Renal cortical epithelial cell (primary cell): ENCODE measurements at regions not wholly inside any gene's neighbourhood (a gene's known extent, or its start where the extent isn't known, plus 50 kb on each side); places are given as distances from the start of the nearest gene placed in this dataset.

ENCODE experiments used
- DNase-seq: peaks from one replicate; pipeline ENCODE4 v3.0.0-alpha.2; 2011; ENCODE audit warnings: low read depth

DNA sequence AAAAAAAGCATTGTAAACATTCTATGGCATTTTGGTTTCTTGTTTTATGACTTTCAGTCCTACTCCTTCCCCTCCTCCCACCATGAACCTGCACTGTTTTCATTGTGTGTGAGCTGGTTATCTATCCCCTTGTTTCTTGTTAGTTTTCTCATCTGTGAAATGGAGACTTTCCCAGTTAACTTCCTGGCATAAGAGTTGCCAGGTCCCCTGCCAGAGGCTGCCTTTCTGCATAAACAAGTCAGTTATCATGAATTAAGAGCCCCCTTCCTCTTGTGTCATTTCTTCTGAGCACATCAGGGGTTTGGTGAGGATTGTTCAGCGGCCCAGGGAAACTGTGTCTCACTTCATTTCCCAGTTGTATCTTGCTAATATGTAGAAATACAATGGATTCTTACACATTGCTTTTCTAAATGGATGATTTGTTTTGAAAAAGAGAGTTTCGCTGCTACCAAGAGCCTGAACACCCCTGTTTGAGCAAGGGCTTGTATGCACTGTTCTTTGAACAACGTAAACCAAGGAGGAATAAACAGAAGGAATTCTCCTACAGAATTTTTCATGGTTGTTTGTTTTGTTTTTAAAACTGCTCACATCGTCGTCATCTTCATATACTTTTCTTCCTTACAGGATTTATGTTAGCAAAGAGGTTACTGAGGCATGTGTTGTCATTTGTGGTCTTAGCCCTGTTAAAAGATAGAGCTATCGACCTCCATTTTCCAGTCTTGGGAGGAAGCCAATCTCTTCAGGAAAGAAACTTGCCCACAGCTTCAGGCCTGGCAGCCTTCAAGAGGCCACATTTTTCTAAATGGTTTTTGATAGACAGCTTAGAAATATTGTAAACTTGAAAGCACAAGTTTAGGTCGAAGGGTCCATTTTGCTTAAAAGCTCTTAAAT, 144.6 kb upstream of the IL12A start:
- no peak for DNase-seq

DNA sequence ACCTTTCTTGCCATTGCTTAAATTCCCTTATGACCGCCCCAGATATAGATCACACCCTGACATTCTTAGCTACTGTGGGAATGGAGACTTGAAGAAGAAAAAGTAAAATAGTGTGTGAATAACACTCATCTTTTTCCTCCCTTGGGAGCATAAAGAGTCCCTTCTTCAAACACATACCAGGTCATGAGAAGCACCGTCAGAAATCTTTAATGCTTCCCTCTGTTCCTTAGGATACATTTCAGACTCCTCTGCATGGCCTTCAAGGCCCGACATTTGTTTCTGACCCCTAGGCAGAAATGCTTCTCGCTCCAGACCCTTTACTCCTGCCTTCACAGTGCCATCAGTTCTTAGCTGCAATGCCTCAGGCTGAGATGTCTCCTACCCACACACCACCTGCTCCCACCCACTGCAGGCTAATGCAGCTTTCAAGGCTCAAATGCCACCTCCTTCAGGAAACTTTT, 143.8 kb upstream of the IL12A start:
- no peak for DNase-seq

DNA sequence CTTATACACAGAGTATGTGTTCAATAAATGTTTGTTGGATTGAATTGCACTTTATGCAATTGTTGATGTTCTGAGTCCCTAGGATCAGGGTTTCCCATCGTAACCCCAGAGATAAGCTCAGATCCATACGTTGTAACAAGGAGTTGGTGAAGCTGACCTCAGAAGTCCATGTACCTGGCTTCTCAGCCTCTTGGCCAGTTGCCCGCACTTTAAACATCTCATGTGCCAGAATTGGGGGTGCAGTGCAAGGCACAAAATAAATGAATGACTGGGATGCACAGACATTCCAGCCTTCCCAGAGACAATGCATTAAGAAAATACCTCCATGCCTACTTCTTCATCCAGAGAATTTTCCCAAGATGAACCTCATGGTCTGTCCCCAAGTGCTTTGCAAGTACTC, 142.9 kb upstream of the IL12A start:
- DNase-seq = no peak

GRCh38 chr3:159846255-159846654, 142.4 kb upstream of the IL12A start:
- DNase-seq = no peak

GRCh38 chr3:159848348-159849118, 140.1 kb upstream of the IL12A start:
- DNase-seq = no peak

- DNase-seq = no peak
Measured at GRCh38 chr3:159850481-159850880, 138.2 kb upstream of the IL12A start.

- DNase-seq = no peak
Measured at GRCh38 chr3:159852266-159852665, 136.4 kb upstream of the IL12A start.

- DNase-seq = peak; percentile 78
Measured at GRCh38 chr3:159852821-159853505, 135.7 kb upstream of the IL12A start.

- DNase-seq = no peak
Measured at GRCh38 chr3:159853506-159853864, 135.2 kb upstream of the IL12A start.

GRCh38 chr3:159854500-159855124, 134.0 kb upstream of the IL12A start:
- DNase-seq = peak; percentile 99

- DNase-seq = no peak
Measured at GRCh38 chr3:159855599-159856346, 132.9 kb upstream of the IL12A start.

DNA sequence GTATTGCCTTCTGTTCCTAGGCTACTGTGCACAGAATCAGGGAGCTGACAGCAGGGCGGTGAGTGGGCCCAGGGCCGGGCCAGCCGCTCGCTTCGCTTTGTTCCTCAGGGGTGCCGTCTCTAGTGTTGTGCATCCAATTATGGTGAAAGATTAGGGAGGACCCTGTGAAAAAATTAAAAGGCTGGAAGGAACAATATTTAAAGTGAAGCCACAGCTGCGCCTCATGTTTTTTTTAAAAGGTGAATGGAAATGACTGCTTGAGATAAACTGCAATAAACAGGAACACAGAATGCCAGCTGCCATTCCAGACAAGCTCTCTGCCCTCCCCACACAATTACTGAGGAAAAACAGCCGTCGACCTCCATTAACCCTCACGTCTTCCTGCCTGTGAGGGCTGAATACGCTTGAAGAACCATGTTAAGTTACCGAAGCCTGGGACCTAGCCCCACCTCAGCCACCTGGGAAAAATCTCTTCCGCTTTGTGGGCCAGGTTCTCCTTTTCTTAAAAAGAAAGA, 132.0 kb upstream of the IL12A start:
- peak; percentile 52 for DNase-seq

GRCh38 chr3:159857840-159858239, 130.8 kb upstream of the IL12A start:
- DNase-seq = no peak

DNA sequence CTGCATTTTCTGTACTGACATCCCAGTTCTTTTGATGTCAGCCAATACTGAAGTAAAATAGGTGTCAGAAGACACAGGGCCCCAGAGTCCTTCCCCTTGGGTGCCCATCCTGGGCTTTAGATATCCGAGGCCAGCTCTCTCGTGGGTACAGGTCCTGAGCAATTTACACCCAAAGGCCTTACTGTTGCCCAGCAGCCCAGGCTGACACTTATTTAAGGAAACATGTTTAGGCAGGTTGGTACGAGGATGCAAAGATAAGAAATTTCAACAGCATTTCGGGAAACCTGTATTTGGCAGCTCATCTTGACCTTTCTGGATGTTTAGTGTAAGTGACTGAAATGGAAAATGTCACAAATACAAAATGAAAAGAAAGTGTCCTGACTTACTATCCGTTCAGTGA, 130.0 kb upstream of the IL12A start:
- DNase-seq = no peak

DNA sequence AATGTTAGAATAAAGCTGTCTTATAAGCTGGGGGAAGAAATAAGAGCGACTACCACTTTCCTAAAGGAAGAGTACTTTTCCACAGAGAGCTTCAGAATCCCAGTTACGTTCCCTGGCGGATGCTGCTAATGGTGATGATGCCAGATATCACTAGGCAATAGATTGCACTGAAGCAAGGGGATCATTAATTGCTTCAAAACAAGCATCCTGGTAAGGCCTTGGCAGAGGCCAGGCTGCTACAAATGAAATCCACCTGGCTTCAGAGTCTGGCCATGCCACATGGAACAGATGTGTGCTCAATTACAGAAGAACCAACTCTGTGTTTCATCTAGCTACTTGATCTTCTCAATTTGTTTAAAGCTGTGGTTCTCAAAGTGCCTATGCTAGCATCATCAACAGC, 129.2 kb upstream of the IL12A start:
- DNase-seq = no peak

- no peak for DNase-seq
Measured at GRCh38 chr3:159859836-159860235, 128.8 kb upstream of the IL12A start.

DNA sequence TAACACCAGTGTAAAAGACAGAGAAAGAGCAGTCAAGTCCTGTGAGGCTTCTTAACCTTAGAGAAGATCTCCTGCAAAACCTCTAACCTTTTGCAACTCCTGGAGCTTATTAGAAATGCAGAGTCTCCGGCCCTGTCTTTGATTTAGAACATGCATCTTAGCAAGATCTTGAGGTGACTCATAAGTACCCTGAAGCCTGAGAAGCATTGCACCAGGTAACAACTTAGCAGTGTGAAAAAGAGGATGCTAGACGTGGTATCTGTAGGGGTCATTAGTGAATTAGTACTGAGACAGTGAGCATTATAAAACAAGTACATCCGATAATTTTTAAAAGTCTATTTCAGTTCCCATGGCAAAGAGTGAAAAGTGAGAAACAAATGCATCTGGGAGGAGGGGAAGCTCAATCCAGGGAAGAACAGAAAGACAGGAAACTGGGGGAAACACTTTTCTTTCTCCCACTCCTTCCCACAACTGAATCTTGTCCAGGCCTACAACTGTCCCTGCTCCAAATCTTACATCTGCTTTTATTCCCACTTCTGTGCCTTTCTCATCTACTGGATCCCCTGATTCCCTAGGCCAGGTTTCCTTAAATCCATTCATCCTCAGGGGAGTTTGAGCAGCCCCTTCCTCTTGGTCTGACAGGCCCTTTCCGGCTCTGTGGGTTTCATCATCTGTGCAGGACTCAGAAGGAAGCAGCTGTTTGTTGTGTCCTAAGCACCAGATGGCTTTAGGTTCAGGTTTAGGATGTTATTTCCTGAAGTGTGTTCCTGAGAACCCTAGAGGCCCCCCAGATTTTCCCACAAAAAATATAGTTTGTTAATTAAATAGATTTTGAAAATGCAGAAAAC, 128.1 kb upstream of the IL12A start:
- DNase-seq = no peak

DNA sequence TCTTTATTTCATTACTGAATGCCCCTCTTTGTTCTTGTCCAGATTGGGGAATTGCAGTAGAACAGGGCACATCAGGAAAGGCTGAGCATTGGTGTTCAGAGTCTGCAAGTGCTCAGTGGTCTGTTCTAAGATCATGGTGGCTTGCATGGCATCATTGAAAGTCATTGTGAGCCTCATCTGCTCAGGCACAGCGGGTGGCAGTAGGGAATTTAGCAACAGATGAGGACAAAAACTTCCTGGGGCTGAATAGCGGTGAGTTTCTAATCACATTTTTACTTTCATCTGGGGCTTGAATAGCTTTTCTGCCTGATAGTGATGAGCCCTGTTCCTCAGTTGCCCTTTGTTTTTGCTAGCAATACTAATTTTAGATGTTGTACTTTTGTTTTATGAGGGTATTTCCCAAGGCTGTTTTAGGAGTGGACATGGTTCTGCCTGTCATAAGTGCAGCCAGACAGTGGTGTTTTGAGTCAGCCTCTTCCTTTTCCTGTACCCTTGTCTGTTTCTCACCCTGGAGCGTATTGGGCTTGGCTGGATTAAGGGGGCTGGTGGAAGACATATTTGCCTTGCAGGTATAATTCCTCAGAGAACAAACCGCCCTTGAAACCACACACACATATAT, 127.2 kb upstream of the IL12A start:
- DNase-seq = no peak

GRCh38 chr3:159865041-159865579, 123.5 kb upstream of the IL12A start:
- DNase-seq = no peak
